ENCODE measurements at regions not wholly inside any gene's neighbourhood (a gene's known extent, or its start where the extent isn't known, plus 50 kb on each side); places are given as distances from the start of the nearest gene placed in this dataset.

GRCh38 chr15:31573759-31574158 lies 247.1 kb downstream of the KLF13 start:
- no CpG with 5 or more reads among the region's 3 CpGs for WGBS, 2 donors (ENCODE audit: extremely low coverage in 2 of 2, insufficient read length in 2 of 2, insufficient replicate concordance in 1 of 2)
- Histone ChIP-seq H3K18ac (ENCODE audit: low read length) (no peak overlapping the region), H2AK5ac (ENCODE audit: low read depth, low read length) (no peak overlapping the region), H4K8ac (ENCODE audit: low read depth, low read length) (no peak overlapping the region), H2AFZ (ENCODE audit: low read length) (no peak overlapping the region), H2BK15ac (ENCODE audit: low read length) (no peak overlapping the region), H2BK12ac (ENCODE audit: low read length) (no peak overlapping the region), H3K4me2 (ENCODE audit: insufficient read depth, low read length, poor library complexity, severe bottlenecking) (no peak overlapping the region), H3K9ac (ENCODE audit: low read depth, low read length, poor library complexity) (no peak overlapping the region), H3K4ac (ENCODE audit: low read length) (no peak overlapping the region), H3K4me3 (ENCODE audit: low read length in 2 of 2) (no peak overlapping the region), H3K23ac (ENCODE audit: low read depth, low read length, poor library complexity) (no peak overlapping the region), H3K79me1 (ENCODE audit: low read depth, low read length) (no peaks in the 10 kb centered on the region), H3K27ac (replicated peaks; ENCODE audit: low read length) (no peak overlapping the region), H3K9me3 (replicated peaks in 1 of 2; ENCODE audit: control insufficient read depth in 2 of 2, insufficient read depth in 1 of 2, low read depth in 1 of 2, low read length in 2 of 2) (no peaks in the 10 kb centered on the region), H4K91ac (ENCODE audit: low read depth, low read length, poor library complexity) (no peak overlapping the region), H2BK120ac (ENCODE audit: low read depth, low read length) (no peak overlapping the region), H2BK5ac (ENCODE audit: low read length) (no peak overlapping the region), H3K4me1 (ENCODE audit: control insufficient read depth in 2 of 2, insufficient read depth in 1 of 2, low read depth in 1 of 2, low read length in 2 of 2) (peaks cover 0 to 2% of the 10 kb centered on the region in 2 donors), H3K36me3 (replicated peaks in 1 of 2; ENCODE audit: control insufficient read depth in 2 of 2, insufficient read depth in 2 of 2, low read length in 2 of 2) (no peaks in the 10 kb centered on the region), H3K14ac (ENCODE audit: low read length) (no peak overlapping the region), H3K27me3 (ENCODE audit: control insufficient read depth in 3 of 3, insufficient read depth in 3 of 3, low read depth in 1 of 3, low read length in 3 of 3) (no peaks in the 10 kb centered on the region)
- DNase-seq (ENCODE audit: low spot score) = no peak

- H3K9ac ChIP-seq (ENCODE audit: low read depth, low read length, poor library complexity) = no peak overlapping the region
- H2BK12ac ChIP-seq (ENCODE audit: low read length) = no peak overlapping the region
- WGBS, 2 donors (ENCODE audit: extremely low coverage in 2 of 2, insufficient read length in 2 of 2, insufficient replicate concordance in 1 of 2) = no CpG with 5 or more reads among the region's 1 CpG
- H2BK120ac ChIP-seq (ENCODE audit: low read depth, low read length) = no peak overlapping the region
- H3K27me3 ChIP-seq (ENCODE audit: control insufficient read depth in 3 of 3, insufficient read depth in 3 of 3, low read depth in 1 of 3, low read length in 3 of 3) = no peaks in the 10 kb centered on the region
- no peaks in the 10 kb centered on the region for H3K79me1 ChIP-seq (ENCODE audit: low read depth, low read length)
- no peak overlapping the region for H3K27ac ChIP-seq (replicated peaks; ENCODE audit: low read length)
- H3K4me1 ChIP-seq (ENCODE audit: control insufficient read depth in 2 of 2, insufficient read depth in 1 of 2, low read depth in 1 of 2, low read length in 2 of 2) = peaks cover 0 to 2% of the 10 kb centered on the region in 2 donors
- H2AFZ ChIP-seq (ENCODE audit: low read length) = no peak overlapping the region
- H3K4me2 ChIP-seq (ENCODE audit: insufficient read depth, low read length, poor library complexity, severe bottlenecking) = no peak overlapping the region
- H3K18ac ChIP-seq (ENCODE audit: low read length) = peak overlapping the region; percentile 29
- no peak overlapping the region for H4K8ac ChIP-seq (ENCODE audit: low read depth, low read length)
- H3K4ac ChIP-seq (ENCODE audit: low read length) = no peak overlapping the region
- no peak overlapping the region for H2BK5ac ChIP-seq (ENCODE audit: low read length)
- no peak overlapping the region for H2AK5ac ChIP-seq (ENCODE audit: low read depth, low read length)
- no peak overlapping the region for H2BK15ac ChIP-seq (ENCODE audit: low read length)
- DNase-seq (ENCODE audit: low spot score) = peak; percentile 30
- no peak overlapping the region for H4K91ac ChIP-seq (ENCODE audit: low read depth, low read length, poor library complexity)
- H3K9me3 ChIP-seq (replicated peaks in 1 of 2; ENCODE audit: control insufficient read depth in 2 of 2, insufficient read depth in 1 of 2, low read depth in 1 of 2, low read length in 2 of 2) = no peaks in the 10 kb centered on the region
- H3K36me3 ChIP-seq (replicated peaks in 1 of 2; ENCODE audit: control insufficient read depth in 2 of 2, insufficient read depth in 2 of 2, low read length in 2 of 2) = no peaks in the 10 kb centered on the region
- H3K23ac ChIP-seq (ENCODE audit: low read depth, low read length, poor library complexity) = no peak overlapping the region
- no peak overlapping the region for H3K4me3 ChIP-seq (ENCODE audit: low read length in 2 of 2)
- no peak overlapping the region for H3K14ac ChIP-seq (ENCODE audit: low read length)
Observed at GRCh38 chr15:31574766-31575165, 248.1 kb downstream of the KLF13 start.

- Histone ChIP-seq H2BK15ac (ENCODE audit: low read length) (no peak overlapping the region), H2BK5ac (ENCODE audit: low read length) (no peak overlapping the region), H2BK120ac (ENCODE audit: low read depth, low read length) (no peak overlapping the region)
Observed at GRCh38 chr15:31577108-31577507, 250.5 kb downstream of the KLF13 start.

GRCh38 chr15:31579282-31579681 lies 252.6 kb downstream of the KLF13 start:
- DNase-seq (ENCODE audit: low spot score) = no peak
- H3K4me3 ChIP-seq (ENCODE audit: low read length in 2 of 2) = no peak overlapping the region
- WGBS, 2 donors (ENCODE audit: extremely low coverage in 2 of 2, insufficient read length in 2 of 2, insufficient replicate concordance in 1 of 2) = no CpG with 5 or more reads among the region's 4 CpGs
- no peaks in the 10 kb centered on the region for H3K9me3 ChIP-seq (replicated peaks in 1 of 2; ENCODE audit: control insufficient read depth in 2 of 2, insufficient read depth in 1 of 2, low read depth in 1 of 2, low read length in 2 of 2)
- no peak overlapping the region for H2BK15ac ChIP-seq (ENCODE audit: low read length)
- no peak overlapping the region for H3K18ac ChIP-seq (ENCODE audit: low read length)
- H3K4ac ChIP-seq (ENCODE audit: low read length) = no peak overlapping the region
- H4K91ac ChIP-seq (ENCODE audit: low read depth, low read length, poor library complexity) = no peak overlapping the region
- H3K9ac ChIP-seq (ENCODE audit: low read depth, low read length, poor library complexity) = no peak overlapping the region
- no peaks in the 10 kb centered on the region for H3K27me3 ChIP-seq (ENCODE audit: control insufficient read depth in 3 of 3, insufficient read depth in 3 of 3, low read depth in 1 of 3, low read length in 3 of 3)
- H3K23ac ChIP-seq (ENCODE audit: low read depth, low read length, poor library complexity) = no peak overlapping the region
- H3K79me1 ChIP-seq (ENCODE audit: low read depth, low read length) = no peaks in the 10 kb centered on the region
- H3K4me1 ChIP-seq (ENCODE audit: control insufficient read depth in 2 of 2, insufficient read depth in 1 of 2, low read depth in 1 of 2, low read length in 2 of 2) = peaks cover 0 to 2% of the 10 kb centered on the region in 2 donors
- no peak overlapping the region for H2AK5ac ChIP-seq (ENCODE audit: low read depth, low read length)
- no peak overlapping the region for H2BK5ac ChIP-seq (ENCODE audit: low read length)
- no peak overlapping the region for H2AFZ ChIP-seq (ENCODE audit: low read length)
- H4K8ac ChIP-seq (ENCODE audit: low read depth, low read length) = no peak overlapping the region
- no peak overlapping the region for H3K4me2 ChIP-seq (ENCODE audit: insufficient read depth, low read length, poor library complexity, severe bottlenecking)
- no peak overlapping the region for H2BK120ac ChIP-seq (ENCODE audit: low read depth, low read length)
- no peaks in the 10 kb centered on the region for H3K36me3 ChIP-seq (replicated peaks in 1 of 2; ENCODE audit: control insufficient read depth in 2 of 2, insufficient read depth in 2 of 2, low read length in 2 of 2)
- H3K27ac ChIP-seq (replicated peaks; ENCODE audit: low read length) = no peak overlapping the region
- H3K14ac ChIP-seq (ENCODE audit: low read length) = no peak overlapping the region
- no peak overlapping the region for H2BK12ac ChIP-seq (ENCODE audit: low read length)

More at GRCh38 chr15:31577108-31577507, 250.5 kb downstream of the KLF13 start:
- no peaks in the 10 kb centered on the region for H3K9me3 ChIP-seq (replicated peaks in 1 of 2; ENCODE audit: control insufficient read depth in 2 of 2, insufficient read depth in 1 of 2, low read depth in 1 of 2, low read length in 2 of 2)
- no peak overlapping the region for H3K9ac ChIP-seq (ENCODE audit: low read depth, low read length, poor library complexity)
- no peak overlapping the region for H3K18ac ChIP-seq (ENCODE audit: low read length)
- no peak overlapping the region for H4K91ac ChIP-seq (ENCODE audit: low read depth, low read length, poor library complexity)
- no peak overlapping the region for H2BK12ac ChIP-seq (ENCODE audit: low read length)
- no peak for DNase-seq (ENCODE audit: low spot score)
- H3K27ac ChIP-seq (replicated peaks; ENCODE audit: low read length) = no peak overlapping the region
- H3K27me3 ChIP-seq (ENCODE audit: control insufficient read depth in 3 of 3, insufficient read depth in 3 of 3, low read depth in 1 of 3, low read length in 3 of 3) = no peaks in the 10 kb centered on the region
- peaks cover 0 to 2% of the 10 kb centered on the region in 2 donors for H3K4me1 ChIP-seq (ENCODE audit: control insufficient read depth in 2 of 2, insufficient read depth in 1 of 2, low read depth in 1 of 2, low read length in 2 of 2)
- H3K23ac ChIP-seq (ENCODE audit: low read depth, low read length, poor library complexity) = no peak overlapping the region
- no peak overlapping the region for H3K4me2 ChIP-seq (ENCODE audit: insufficient read depth, low read length, poor library complexity, severe bottlenecking)
- no peak overlapping the region for H3K4me3 ChIP-seq (ENCODE audit: low read length in 2 of 2)
- H4K8ac ChIP-seq (ENCODE audit: low read depth, low read length) = no peak overlapping the region
- H3K79me1 ChIP-seq (ENCODE audit: low read depth, low read length) = no peaks in the 10 kb centered on the region
- no peak overlapping the region for H2AFZ ChIP-seq (ENCODE audit: low read length)
- H3K36me3 ChIP-seq (replicated peaks in 1 of 2; ENCODE audit: control insufficient read depth in 2 of 2, insufficient read depth in 2 of 2, low read length in 2 of 2) = no peaks in the 10 kb centered on the region
- no peak overlapping the region for H3K14ac ChIP-seq (ENCODE audit: low read length)
- no peak overlapping the region for H3K4ac ChIP-seq (ENCODE audit: low read length)
- no CpG with 5 or more reads among the region's 5 CpGs for WGBS, 2 donors (ENCODE audit: extremely low coverage in 2 of 2, insufficient read length in 2 of 2, insufficient replicate concordance in 1 of 2)
- no peak overlapping the region for H2AK5ac ChIP-seq (ENCODE audit: low read depth, low read length)
